ENCODE measurements at regions not wholly inside any gene's neighbourhood (a gene's known extent, or its start where the extent isn't known, plus 50 kb on each side); places are given as distances from the start of the nearest gene placed in this dataset.

GRCh38 chr11:37666960-37667359, 1068.9 kb upstream of the RAG2 start (continued):
- TF ChIP-seq CREB1 (CRISPR knock-in tag; IDR thresholded peaks at IDR 0.05): no peak
- no peak for TF ChIP-seq ZNF317 (CRISPR knock-in tag; IDR thresholded peaks at IDR 0.05; ENCODE audit: borderline replicate concordance, low read depth)
- TF ChIP-seq CDX4 (CRISPR knock-in tag; IDR thresholded peaks at IDR 0.05; ENCODE audit: borderline replicate concordance): no peak
- no peak for TF ChIP-seq ZNF281 (CRISPR knock-in tag; IDR thresholded peaks at IDR 0.05)
- TF ChIP-seq NR1H2 (CRISPR knock-in tag; IDR thresholded peaks at IDR 0.05): no peak
- TF ChIP-seq FOXK1 (CRISPR knock-in tag; IDR thresholded peaks at IDR 0.05): no peak
- no peak for TF ChIP-seq HMGA2 (CRISPR knock-in tag; IDR thresholded peaks at IDR 0.05)
- TF ChIP-seq ATF1 (CRISPR knock-in tag; IDR thresholded peaks at IDR 0.05): no peak
- TF ChIP-seq TP53 (CRISPR knock-in tag; IDR thresholded peaks at IDR 0.05): no peak
- TF ChIP-seq NR3C1 (CRISPR knock-in tag; conservative IDR thresholded peaks at IDR 0.05; ENCODE audit: low read depth): no peak

GRCh38 chr11:37657645-37658044, 1059.6 kb upstream of the RAG2 start:
- H3K36me3 Mint-ChIP-seq: peaks cover 27% of the 10 kb centered on the region
- CTCF ChIA-PET: no interaction called here
- no peak for ATAC-seq

More at GRCh38 chr11:37657645-37658044, 1059.6 kb upstream of the RAG2 start:
- POLR2A ChIA-PET: no interaction called here
- DNase-seq (ENCODE audit: low spot score): no peak
- H3K27me3 Mint-ChIP-seq (ENCODE audit: low read depth): no peaks in the 10 kb centered on the region
- H3K27ac Mint-ChIP-seq: no peak overlapping the region
- TF ChIP-seq ZNF532 (CRISPR knock-in tag; IDR thresholded peaks at IDR 0.05; ENCODE audit: borderline replicate concordance) (no peak), SOX15 (CRISPR knock-in tag; IDR thresholded peaks at IDR 0.05) (no peak), ATF6 (CRISPR knock-in tag; IDR thresholded peaks at IDR 0.05) (no peak), ZBTB21 (CRISPR knock-in tag; IDR thresholded peaks at IDR 0.05; ENCODE audit: borderline replicate concordance) (no peak)
- no peak overlapping the region for H3K4me3 Mint-ChIP-seq
- peaks cover 42% of the 10 kb centered on the region for H3K9me3 Mint-ChIP-seq
- H3K4me1 Mint-ChIP-seq: no peaks in the 10 kb centered on the region

Measured in WTC11 (cell line).